IMR-90 (cell line): ENCODE measurements at regions not wholly inside any gene's neighbourhood (a gene's known extent, or its start where the extent isn't known, plus 50 kb on each side); places are given as distances from the start of the nearest gene placed in this dataset.

ENCODE experiments used
- ATAC-seq: fragments of 200-7000 bp; cut with Tn5 transposase; 2 replicates; pipeline ENCODE4 v1.9.1; 2020; ENCODE audit warnings: low read depth, mild to moderate bottlenecking, moderate library complexity
- BruUV-seq: library from RNA; stranded (reverse); fragments of 400-500 nt; replicated peaks from 2 replicates; lab custom pipeline; 2021; lab: Mats Ljungman, UMichigan
- CTCF ChIA-PET: fragments of 300-600 bp; formaldehyde crosslinking; extraction: SDS; loops from one replicate; lab custom pipeline; 2021; ENCODE audit warnings: antibody characterized with exemption; lab: Yijun Ruan, JAX
- POLR2A ChIA-PET: fragments of 300-600 bp; sonication (Branson Sonifier 250); formaldehyde crosslinking; loops from one replicate; lab custom pipeline; 2022; ENCODE audit warnings: antibody characterized with exemption; ENCODE audit not compliant: unreplicated experiment; lab: Charles Lee
- DNase-seq: peaks from one replicate; pipeline ENCODE4 v3.0.0; 2013
- H2AFZ ChIP-seq: replicated peaks from 2 replicates; pipeline ENCODE3; 2013; ENCODE audit warnings: low read length, mild to moderate bottlenecking; ENCODE audit not compliant: poor library complexity
- H2AK5ac ChIP-seq: 2 replicates; pipeline ENCODE4 v1.6.1; 2013; ENCODE audit warnings: low read depth, low read length, inconsistent platforms
- H2AK9ac ChIP-seq: replicated peaks from 2 replicates; pipeline ENCODE3; 2013; ENCODE audit warnings: mild to moderate bottlenecking, low read depth, low read length, moderate library complexity; ENCODE audit not compliant: poor library complexity
- H2BK120ac ChIP-seq: 2 replicates; pipeline ENCODE4 v1.6.1; 2013; ENCODE audit warnings: low read depth, low read length, inconsistent platforms
- H2BK15ac ChIP-seq: 3 replicates; pipeline ENCODE4 v1.6.1; 2013; ENCODE audit warnings: low read depth, low read length, inconsistent platforms
- H2BK20ac ChIP-seq: 2 replicates; pipeline ENCODE4 v1.6.1; 2013; ENCODE audit warnings: low read depth, mild to moderate bottlenecking, inconsistent platforms, low read length, moderate library complexity
- H2BK5ac ChIP-seq: 2 replicates; pipeline ENCODE4 v1.6.1; 2013; ENCODE audit warnings: mild to moderate bottlenecking, low read depth, low read length, inconsistent platforms; ENCODE audit not compliant: poor library complexity, severe bottlenecking
- H3K14ac ChIP-seq: replicated peaks from 2 replicates; pipeline ENCODE4 v1.6.1; 2013; ENCODE audit warnings: low read depth, low read length, inconsistent platforms
- H3K18ac ChIP-seq: 2 replicates; pipeline ENCODE4 v1.6.1; 2013; ENCODE audit warnings: low read depth, low read length, control low read depth
- H3K23ac ChIP-seq: 2 replicates; pipeline ENCODE4 v1.6.1; 2013; ENCODE audit warnings: low read depth, low read length, inconsistent platforms
- H3K27ac ChIP-seq: 2 replicates; pipeline ENCODE4 v1.5.1; 2013; ENCODE audit warnings: mild to moderate bottlenecking, control low read depth, low read length; ENCODE audit not compliant: insufficient read depth
- H3K27me3 ChIP-seq: 2 replicates; pipeline ENCODE4 v1.6.1; 2013; ENCODE audit warnings: low read length; ENCODE audit not compliant: control insufficient read depth, insufficient read depth
- H3K36me3 ChIP-seq: 2 replicates; pipeline ENCODE4 v1.6.1; 2013; ENCODE audit warnings: low read length, mixed read lengths; ENCODE audit not compliant: control insufficient read depth, insufficient read depth
- H3K4ac ChIP-seq: 2 replicates; pipeline ENCODE4 v1.6.1; 2013; ENCODE audit warnings: low read depth, low read length, inconsistent platforms
- H3K4me1 ChIP-seq: 2 replicates; pipeline ENCODE4 v1.6.1; 2013; ENCODE audit warnings: low read length, mixed read lengths; ENCODE audit not compliant: control insufficient read depth, insufficient read depth
- H3K4me2 ChIP-seq: 2 replicates; pipeline ENCODE4 v1.6.1; 2013; ENCODE audit warnings: low read depth, mild to moderate bottlenecking, control low read depth, low read length, moderate library complexity
- H3K4me3 ChIP-seq: 2 replicates; pipeline ENCODE4 v1.5.1; 2013; ENCODE audit warnings: low read depth, mild to moderate bottlenecking, control low read depth, low read length, moderate library complexity; ENCODE audit not compliant: insufficient read depth
- H3K56ac ChIP-seq: 2 replicates; pipeline ENCODE4 v1.6.1; 2013; ENCODE audit warnings: low read length, inconsistent platforms; ENCODE audit not compliant: insufficient read depth; ENCODE audit errors: extremely low read depth
- H3K79me1 ChIP-seq, 2 experiments: 2 replicates each; pipeline ENCODE4 v1.6.1; 2013; ENCODE audit warnings: low read length in 2 of 2, inconsistent platforms in 1 of 2, low read depth in 1 of 2
- H3K9ac ChIP-seq: 2 replicates; pipeline ENCODE4 v1.6.1; 2013; ENCODE audit warnings: low read depth, low read length, control low read depth
- H3K9me1 ChIP-seq: 2 replicates; pipeline ENCODE4 v1.6.1; 2013; ENCODE audit warnings: low read length, inconsistent platforms; ENCODE audit not compliant: insufficient read depth
- H3K9me3 ChIP-seq: 2 replicates; pipeline ENCODE4 v1.6.1; 2013; ENCODE audit warnings: low read length; ENCODE audit not compliant: control insufficient read depth, insufficient read depth
- H4K20me1 ChIP-seq: 2 replicates; pipeline ENCODE4 v1.6.1; 2013; ENCODE audit warnings: low read length, inconsistent platforms; ENCODE audit not compliant: insufficient read depth
- H4K5ac ChIP-seq: 2 replicates; pipeline ENCODE4 v1.6.1; 2013; ENCODE audit warnings: mild to moderate bottlenecking, low read depth, low read length, control low read depth
- H4K8ac ChIP-seq, 2 experiments: 2 replicates each; pipeline ENCODE4 v1.6.1; 2013; ENCODE audit warnings: low read depth in 2 of 2, low read length in 2 of 2, control low read depth in 1 of 2, inconsistent platforms in 1 of 2
- H4K91ac ChIP-seq: 2 replicates; pipeline ENCODE4 v1.6.1; 2013; ENCODE audit warnings: low read depth, low read length, inconsistent platforms; ENCODE audit not compliant: insufficient read depth
- CEBPB ChIP-seq: IDR thresholded peaks from 2 replicates; pipeline ENCODE4 v1.6.1; 2012; ENCODE audit warnings: low read depth, low read length, improper control_type of control experiment
- CHD1 ChIP-seq: IDR thresholded peaks from 2 replicates; pipeline ENCODE4 v1.6.1; 2012; ENCODE audit warnings: low read depth, low read length, improper control_type of control experiment
- FOS ChIP-seq: fragments of 150-350 bp; IDR thresholded peaks from 2 replicates; pipeline ENCODE4 v1.6.1; 2016; ENCODE audit warnings: low read depth, low read length
- MAFK ChIP-seq: IDR thresholded peaks from 2 replicates; pipeline ENCODE4 v1.6.1; 2012; ENCODE audit warnings: low read depth, low read length, improper control_type of control experiment
- NFE2L2 ChIP-seq: fragments of 150-350 bp; IDR thresholded peaks from 2 replicates; pipeline ENCODE4 v1.6.1; 2016; ENCODE audit warnings: low read depth, mild to moderate bottlenecking, low read length
- POLR2A ChIP-seq: IDR thresholded peaks from 2 replicates; pipeline ENCODE4 v1.6.1; 2012; ENCODE audit warnings: mild to moderate bottlenecking, low read depth, low read length
- RAD21 ChIP-seq: IDR thresholded peaks from 2 replicates; pipeline ENCODE4 v1.6.1; 2012; ENCODE audit warnings: low read length, improper control_type of control experiment
- SMC3 ChIP-seq: fragments of 150-350 bp; IDR thresholded peaks from 2 replicates; pipeline ENCODE4 v1.6.1; 2016; ENCODE audit warnings: low read depth, mild to moderate bottlenecking, antibody characterized with exemption, low read length, moderate library complexity
- WGBS, 2 experiments: methylation state at CpG; one replicate each; pipeline versions ENCODE4 v1.1.5 to v1.1.7; 2013; ENCODE audit warnings: missing lambda C conversion rate in 2 of 2; ENCODE audit not compliant: insufficient read length in 1 of 2; ENCODE audit errors: extremely low coverage in 2 of 2; 5-methylcytosine and 5-hydroxymethylcytosine counted together
- dilution Hi-C: fragments of 300-500 bp; cut with HindIII; formaldehyde crosslinking; loops from one replicate; pipeline ENCODE4 v1.14.3; 2018; ENCODE audit warnings: low sequenced_read_pairs; ENCODE audit not compliant: unreplicated experiment
- in situ Hi-C: fragments of 300-500 bp; cut with MboI; formaldehyde crosslinking; loops from 3 replicates; pipeline ENCODE4 v1.14.3; 2019; ENCODE audit warnings: low sequenced_read_pairs, inconsistent platforms, mixed read lengths
- intact Hi-C: fragments of 100-400 bp; cut with micrococcal nuclease; formaldehyde crosslinking; loops from 2 replicates; pipeline ENCODE4 v1.10.0; 2022
- TF ChIP-seq, protein P1 (sequence below): conservative IDR thresholded peaks from 2 replicates; pipeline ENCODE4 v1.5.1; 2012; ENCODE audit warnings: mild to moderate bottlenecking, low read depth, low read length, improper control_type of control experiment
- TF ChIP-seq, protein P2 (sequence below): fragments of 150-350 bp; IDR thresholded peaks from 2 replicates; pipeline ENCODE4 v1.6.1; 2016; ENCODE audit warnings: low read depth, mild to moderate bottlenecking, low read length, moderate library complexity, borderline replicate concordance
- TF ChIP-seq, protein P3 (sequence below): fragments of 150-350 bp; IDR thresholded peaks from 2 replicates; pipeline ENCODE4 v1.6.1; 2017; ENCODE audit warnings: mild to moderate bottlenecking, antibody characterized with exemption, low read length, low read depth

DNA sequence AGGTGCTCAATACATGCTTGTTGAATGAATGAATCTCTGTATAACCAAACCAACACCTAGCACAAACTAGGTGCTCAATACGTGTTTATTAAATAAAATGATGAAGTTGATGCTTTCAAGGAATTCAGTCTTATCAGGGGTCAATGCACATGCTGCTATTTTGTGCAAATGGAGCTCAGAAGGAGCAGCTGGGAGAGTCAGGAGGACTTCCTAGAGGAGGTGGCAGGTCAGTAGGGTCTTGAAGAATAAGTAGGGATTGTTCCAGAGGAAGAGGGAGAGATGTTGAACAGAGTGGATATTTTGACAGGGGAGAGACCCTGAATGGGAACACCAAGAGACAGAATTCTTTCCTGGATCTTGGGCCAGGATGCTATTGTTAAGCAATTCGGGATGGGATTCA is 92.7 kb upstream of the LHX1 start:
- no peak overlapping the region for H2AK9ac ChIP-seq
- no peak overlapping the region for H2BK20ac ChIP-seq
- H3K79me1 ChIP-seq = no peaks in the 10 kb centered on the region
- no peak overlapping the region for H4K91ac ChIP-seq
- no peak overlapping the region for H3K56ac ChIP-seq
- no peak overlapping the region for H3K18ac ChIP-seq
- H3K9ac ChIP-seq = no peak overlapping the region
- no peak overlapping the region for H2BK5ac ChIP-seq
- H4K20me1 ChIP-seq = no peaks in the 10 kb centered on the region
- no peak overlapping the region for H3K23ac ChIP-seq
- H3K9me1 ChIP-seq = peaks cover 4% of the 10 kb centered on the region; the same call in 1 of the 2 replicates
- no peak overlapping the region for H2BK15ac ChIP-seq
- no peak overlapping the region for H4K8ac ChIP-seq
- H4K5ac ChIP-seq = no peak overlapping the region
- no peak overlapping the region for H3K4me3 ChIP-seq
- H3K4me2 ChIP-seq = no peak overlapping the region
- no peaks in the 10 kb centered on the region for H3K36me3 ChIP-seq
- no peak for TF ChIP-seq CEBPB
- TF ChIP-seq SMC3 = no peak
- no peak for TF ChIP-seq CHD1
- no peak for TF ChIP-seq RAD21
- TF ChIP-seq, protein P1, sequence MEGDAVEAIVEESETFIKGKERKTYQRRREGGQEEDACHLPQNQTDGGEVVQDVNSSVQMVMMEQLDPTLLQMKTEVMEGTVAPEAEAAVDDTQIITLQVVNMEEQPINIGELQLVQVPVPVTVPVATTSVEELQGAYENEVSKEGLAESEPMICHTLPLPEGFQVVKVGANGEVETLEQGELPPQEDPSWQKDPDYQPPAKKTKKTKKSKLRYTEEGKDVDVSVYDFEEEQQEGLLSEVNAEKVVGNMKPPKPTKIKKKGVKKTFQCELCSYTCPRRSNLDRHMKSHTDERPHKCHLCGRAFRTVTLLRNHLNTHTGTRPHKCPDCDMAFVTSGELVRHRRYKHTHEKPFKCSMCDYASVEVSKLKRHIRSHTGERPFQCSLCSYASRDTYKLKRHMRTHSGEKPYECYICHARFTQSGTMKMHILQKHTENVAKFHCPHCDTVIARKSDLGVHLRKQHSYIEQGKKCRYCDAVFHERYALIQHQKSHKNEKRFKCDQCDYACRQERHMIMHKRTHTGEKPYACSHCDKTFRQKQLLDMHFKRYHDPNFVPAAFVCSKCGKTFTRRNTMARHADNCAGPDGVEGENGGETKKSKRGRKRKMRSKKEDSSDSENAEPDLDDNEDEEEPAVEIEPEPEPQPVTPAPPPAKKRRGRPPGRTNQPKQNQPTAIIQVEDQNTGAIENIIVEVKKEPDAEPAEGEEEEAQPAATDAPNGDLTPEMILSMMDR = no peak
- TF ChIP-seq, protein P2, sequence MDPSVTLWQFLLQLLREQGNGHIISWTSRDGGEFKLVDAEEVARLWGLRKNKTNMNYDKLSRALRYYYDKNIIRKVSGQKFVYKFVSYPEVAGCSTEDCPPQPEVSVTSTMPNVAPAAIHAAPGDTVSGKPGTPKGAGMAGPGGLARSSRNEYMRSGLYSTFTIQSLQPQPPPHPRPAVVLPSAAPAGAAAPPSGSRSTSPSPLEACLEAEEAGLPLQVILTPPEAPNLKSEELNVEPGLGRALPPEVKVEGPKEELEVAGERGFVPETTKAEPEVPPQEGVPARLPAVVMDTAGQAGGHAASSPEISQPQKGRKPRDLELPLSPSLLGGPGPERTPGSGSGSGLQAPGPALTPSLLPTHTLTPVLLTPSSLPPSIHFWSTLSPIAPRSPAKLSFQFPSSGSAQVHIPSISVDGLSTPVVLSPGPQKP = no peak
- TF ChIP-seq FOS = no peak
- no peak for TF ChIP-seq POLR2A
- TF ChIP-seq, protein P3, sequence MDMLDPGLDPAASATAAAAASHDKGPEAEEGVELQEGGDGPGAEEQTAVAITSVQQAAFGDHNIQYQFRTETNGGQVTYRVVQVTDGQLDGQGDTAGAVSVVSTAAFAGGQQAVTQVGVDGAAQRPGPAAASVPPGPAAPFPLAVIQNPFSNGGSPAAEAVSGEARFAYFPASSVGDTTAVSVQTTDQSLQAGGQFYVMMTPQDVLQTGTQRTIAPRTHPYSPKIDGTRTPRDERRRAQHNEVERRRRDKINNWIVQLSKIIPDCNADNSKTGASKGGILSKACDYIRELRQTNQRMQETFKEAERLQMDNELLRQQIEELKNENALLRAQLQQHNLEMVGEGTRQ = no peak
- no peak for TF ChIP-seq MAFK
- no peak for TF ChIP-seq NFE2L2
- no peak overlapping the region for H2AK5ac ChIP-seq
- H3K4ac ChIP-seq = no peak overlapping the region
- H2BK120ac ChIP-seq = no peak overlapping the region
- H2AFZ ChIP-seq = no peak overlapping the region
- in situ Hi-C loops = no loop called here
- no peak overlapping the region for H3K27ac ChIP-seq
- peaks cover 28% of the 10 kb centered on the region for H3K27me3 ChIP-seq
- ATAC-seq (no peak), DNase-seq (no peak)
- dilution Hi-C loops = no loop called here
- no CpG with 5 or more reads among the region's 2 CpGs for WGBS, 2 experiments
- H3K14ac ChIP-seq = no peak overlapping the region
- ChIA-PET POLR2A (no interaction called here), CTCF (no interaction called here)
- intact Hi-C loops = no loop called here
- no TSS peak for BruUV-seq
- H3K9me3 ChIP-seq = no peaks in the 10 kb centered on the region
- H3K4me1 ChIP-seq = no peaks in the 10 kb centered on the region
